SK-N-SH treated with all-trans-retinoic acid at 6 μM for 48 hours (cell line): ENCODE measurements at regions not wholly inside any gene's neighbourhood (a gene's known extent, or its start where the extent isn't known, plus 50 kb on each side); places are given as distances from the start of the nearest gene placed in this dataset.

Experiments used
- BACH2 ChIP-seq: fragments of 250-450 bp; sonication (Bioruptor Pico); IDR thresholded peaks from 2 replicates; pipeline ENCODE4 v1.9.0; 2021; ENCODE audit warnings: mild to moderate bottlenecking, borderline replicate concordance
- ESRRG ChIP-seq: fragments of 250-450 bp; sonication (Bioruptor Pico); IDR thresholded peaks from 2 replicates; pipeline ENCODE4 v1.6.1; 2021; ENCODE audit warnings: mild to moderate bottlenecking
- GLIS3 ChIP-seq: fragments of 250-450 bp; sonication (Bioruptor Pico); IDR thresholded peaks from 2 replicates; pipeline ENCODE4 v1.5.0; 2020; ENCODE audit warnings: mild to moderate bottlenecking, moderate library complexity
- SNAI2 ChIP-seq: fragments of 250-450 bp; sonication (Bioruptor Pico); IDR thresholded peaks from 2 replicates; pipeline ENCODE4 v1.5.0; 2020; ENCODE audit warnings: mild to moderate bottlenecking, moderate library complexity
- ZFP3 ChIP-seq: fragments of 250-450 bp; sonication (Bioruptor Pico); IDR thresholded peaks from 2 replicates; pipeline ENCODE4 v1.5.0; 2020; ENCODE audit warnings: mild to moderate bottlenecking, moderate library complexity
- TF ChIP-seq, protein P1 (sequence below): fragments of 250-450 bp; sonication (Bioruptor Pico); IDR thresholded peaks from 2 replicates; pipeline ENCODE4 v1.5.1; 2021; ENCODE audit warnings: mild to moderate bottlenecking, moderate library complexity
- TF ChIP-seq, protein P2 (sequence below): fragments of 250-450 bp; sonication (Bioruptor Pico); IDR thresholded peaks from 2 replicates; pipeline ENCODE4 v1.8.0; 2020; ENCODE audit warnings: mild to moderate bottlenecking, moderate library complexity, borderline replicate concordance
- TF ChIP-seq, protein P3 (sequence below): fragments of 250-450 bp; sonication (Bioruptor Pico); IDR thresholded peaks from 2 replicates; pipeline ENCODE4 v1.5.1; 2020; ENCODE audit warnings: low read depth, mild to moderate bottlenecking, moderate library complexity
- TF ChIP-seq, protein P4 (sequence below): fragments of 250-450 bp; sonication (Bioruptor Pico); IDR thresholded peaks from 2 replicates; pipeline ENCODE4 v1.8.0; 2021; ENCODE audit warnings: low read depth, mild to moderate bottlenecking, moderate library complexity, borderline replicate concordance

DNA sequence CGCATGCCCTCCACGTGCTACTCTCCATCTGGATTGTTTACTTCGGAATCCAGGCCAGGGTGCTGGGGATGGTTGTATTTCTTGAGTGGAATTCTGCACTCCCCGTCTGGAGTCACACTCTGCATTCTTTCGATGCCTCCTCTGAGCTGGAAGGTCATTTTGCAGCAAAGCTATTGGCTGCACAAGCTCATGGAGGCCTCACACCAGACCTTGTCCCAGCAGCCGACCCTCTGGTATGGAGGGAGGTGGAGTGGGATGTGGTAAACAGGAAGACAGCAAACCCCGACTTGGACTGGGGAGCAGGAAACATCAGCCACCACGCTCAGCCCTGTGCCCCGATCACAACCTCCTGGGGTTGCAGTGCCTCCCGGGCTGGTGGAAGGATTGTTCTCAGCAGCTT, 225.3 kb upstream of the LNX1 start:
- TF ChIP-seq, protein P1, sequence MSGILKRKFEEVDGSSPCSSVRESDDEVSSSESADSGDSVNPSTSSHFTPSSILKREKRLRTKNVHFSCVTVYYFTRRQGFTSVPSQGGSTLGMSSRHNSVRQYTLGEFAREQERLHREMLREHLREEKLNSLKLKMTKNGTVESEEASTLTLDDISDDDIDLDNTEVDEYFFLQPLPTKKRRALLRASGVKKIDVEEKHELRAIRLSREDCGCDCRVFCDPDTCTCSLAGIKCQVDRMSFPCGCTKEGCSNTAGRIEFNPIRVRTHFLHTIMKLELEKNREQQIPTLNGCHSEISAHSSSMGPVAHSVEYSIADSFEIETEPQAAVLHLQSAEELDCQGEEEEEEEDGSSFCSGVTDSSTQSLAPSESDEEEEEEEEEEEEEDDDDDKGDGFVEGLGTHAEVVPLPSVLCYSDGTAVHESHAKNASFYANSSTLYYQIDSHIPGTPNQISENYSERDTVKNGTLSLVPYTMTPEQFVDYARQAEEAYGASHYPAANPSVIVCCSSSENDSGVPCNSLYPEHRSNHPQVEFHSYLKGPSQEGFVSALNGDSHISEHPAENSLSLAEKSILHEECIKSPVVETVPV (CRISPR knock-in tag) = no peak
- TF ChIP-seq, protein P2, sequence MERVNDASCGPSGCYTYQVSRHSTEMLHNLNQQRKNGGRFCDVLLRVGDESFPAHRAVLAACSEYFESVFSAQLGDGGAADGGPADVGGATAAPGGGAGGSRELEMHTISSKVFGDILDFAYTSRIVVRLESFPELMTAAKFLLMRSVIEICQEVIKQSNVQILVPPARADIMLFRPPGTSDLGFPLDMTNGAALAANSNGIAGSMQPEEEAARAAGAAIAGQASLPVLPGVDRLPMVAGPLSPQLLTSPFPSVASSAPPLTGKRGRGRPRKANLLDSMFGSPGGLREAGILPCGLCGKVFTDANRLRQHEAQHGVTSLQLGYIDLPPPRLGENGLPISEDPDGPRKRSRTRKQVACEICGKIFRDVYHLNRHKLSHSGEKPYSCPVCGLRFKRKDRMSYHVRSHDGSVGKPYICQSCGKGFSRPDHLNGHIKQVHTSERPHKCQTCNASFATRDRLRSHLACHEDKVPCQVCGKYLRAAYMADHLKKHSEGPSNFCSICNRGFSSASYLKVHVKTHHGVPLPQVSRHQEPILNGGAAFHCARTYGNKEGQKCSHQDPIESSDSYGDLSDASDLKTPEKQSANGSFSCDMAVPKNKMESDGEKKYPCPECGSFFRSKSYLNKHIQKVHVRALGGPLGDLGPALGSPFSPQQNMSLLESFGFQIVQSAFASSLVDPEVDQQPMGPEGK = no peak
- no peak for TF ChIP-seq GLIS3
- TF ChIP-seq ESRRG = no peak
- no peak for TF ChIP-seq BACH2 (CRISPR knock-in tag)
- TF ChIP-seq, protein P3, sequence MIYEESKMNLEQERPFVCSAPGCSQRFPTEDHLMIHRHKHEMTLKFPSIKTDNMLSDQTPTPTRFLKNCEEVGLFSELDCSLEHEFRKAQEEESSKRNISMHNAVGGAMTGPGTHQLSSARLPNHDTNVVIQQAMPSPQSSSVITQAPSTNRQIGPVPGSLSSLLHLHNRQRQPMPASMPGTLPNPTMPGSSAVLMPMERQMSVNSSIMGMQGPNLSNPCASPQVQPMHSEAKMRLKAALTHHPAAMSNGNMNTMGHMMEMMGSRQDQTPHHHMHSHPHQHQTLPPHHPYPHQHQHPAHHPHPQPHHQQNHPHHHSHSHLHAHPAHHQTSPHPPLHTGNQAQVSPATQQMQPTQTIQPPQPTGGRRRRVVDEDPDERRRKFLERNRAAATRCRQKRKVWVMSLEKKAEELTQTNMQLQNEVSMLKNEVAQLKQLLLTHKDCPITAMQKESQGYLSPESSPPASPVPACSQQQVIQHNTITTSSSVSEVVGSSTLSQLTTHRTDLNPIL (CRISPR knock-in tag) = no peak
- TF ChIP-seq, protein P4, sequence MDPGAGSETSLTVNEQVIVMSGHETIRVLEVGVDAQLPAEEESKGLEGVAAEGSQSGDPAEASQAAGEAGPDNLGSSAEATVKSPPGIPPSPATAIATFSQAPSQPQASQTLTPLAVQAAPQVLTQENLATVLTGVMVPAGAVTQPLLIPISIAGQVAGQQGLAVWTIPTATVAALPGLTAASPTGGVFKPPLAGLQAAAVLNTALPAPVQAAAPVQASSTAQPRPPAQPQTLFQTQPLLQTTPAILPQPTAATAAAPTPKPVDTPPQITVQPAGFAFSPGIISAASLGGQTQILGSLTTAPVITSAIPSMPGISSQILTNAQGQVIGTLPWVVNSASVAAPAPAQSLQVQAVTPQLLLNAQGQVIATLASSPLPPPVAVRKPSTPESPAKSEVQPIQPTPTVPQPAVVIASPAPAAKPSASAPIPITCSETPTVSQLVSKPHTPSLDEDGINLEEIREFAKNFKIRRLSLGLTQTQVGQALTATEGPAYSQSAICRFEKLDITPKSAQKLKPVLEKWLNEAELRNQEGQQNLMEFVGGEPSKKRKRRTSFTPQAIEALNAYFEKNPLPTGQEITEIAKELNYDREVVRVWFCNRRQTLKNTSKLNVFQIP (CRISPR knock-in tag) = no peak
- no peak for TF ChIP-seq ZFP3 (CRISPR knock-in tag)
- TF ChIP-seq SNAI2 (CRISPR knock-in tag) = no peak
